Aorta (tissue), 5 donors: ENCODE measurements at regions not wholly inside any gene's neighbourhood (a gene's known extent, or its start where the extent isn't known, plus 50 kb on each side); places are given as distances from the start of the nearest gene placed in this dataset.
A peak's percentile ranks its signal among the peaks of the same experiment; 100 is the strongest.

Experiments
- ATAC-seq: fragments of 200-7000 bp; cut with Tn5 transposase; one replicate; pipeline ENCODE4 v1.9.1; 2022; ENCODE audit warnings: moderate library complexity; ENCODE audit not compliant: low FRiP score
- DNase-seq, 2 donors: peaks; one replicate each; pipeline ENCODE4 v3.0.0-alpha.2; 2020
- H3K27ac ChIP-seq, 2 donors: one replicate each; pipeline ENCODE4 v1.5.1; 2013; ENCODE audit warnings: low read length in 2 of 2, mild to moderate bottlenecking in 2 of 2, moderate library complexity in 2 of 2, control low read depth in 1 of 2, inconsistent platforms in 1 of 2, low read depth in 1 of 2
- H3K27me3 ChIP-seq, 2 donors: one replicate each; pipeline ENCODE4 v1.6.1; 2013; ENCODE audit warnings: control low read depth in 1 of 2, low read length in 1 of 2, mild to moderate bottlenecking in 1 of 2, moderate library complexity in 1 of 2; ENCODE audit not compliant: insufficient read depth in 2 of 2, control insufficient read depth in 1 of 2
- H3K36me3 ChIP-seq, 2 donors: one replicate each; pipeline ENCODE4 v1.6.1; 2013; ENCODE audit warnings: control low read depth in 1 of 2, low read length in 1 of 2, mild to moderate bottlenecking in 1 of 2; ENCODE audit not compliant: insufficient read depth in 2 of 2, control insufficient read depth in 1 of 2
- H3K4me1 ChIP-seq, 2 donors: one replicate each; pipeline ENCODE4 v1.6.1; 2013; ENCODE audit warnings: low read length in 2 of 2, control low read depth in 1 of 2, mild to moderate bottlenecking in 1 of 2, moderate library complexity in 1 of 2; ENCODE audit not compliant: insufficient read depth in 2 of 2, control insufficient read depth in 1 of 2
- H3K4me3 ChIP-seq, 2 donors: one replicate each; pipeline ENCODE4 v1.5.1; 2013; ENCODE audit warnings: low read length in 2 of 2, control low read depth in 1 of 2, mild to moderate bottlenecking in 1 of 2
- H3K9me3 ChIP-seq: one replicate; pipeline ENCODE4 v1.6.1; 2013; ENCODE audit warnings: mild to moderate bottlenecking, low read length; ENCODE audit not compliant: control insufficient read depth
- WGBS, 2 donors: extraction: QIAGEN DNeasy Blood & Tissue Kit; methylation state at CpG; one replicate each; pipeline ENCODE4 v1.1.7; 2013; 5-methylcytosine and 5-hydroxymethylcytosine counted together
- intact Hi-C, 2 donors: fragments of 100-400 bp; cut with DNase I; formaldehyde crosslinking; loops; one replicate each; pipeline versions ENCODE4 v1.14.2 to v1.15.0; 2022
- donor health status: healthy with polysubstance abuse.
- donor health status: Bipolar disorder and iron deficiency.
- donor health status: DM: no; HTN: no; CAD: no.
- donor health status: DM: no; HTN: no; CAD: no.
- donor health status: DM: yes; HTN: yes; CAD: no.

DNA sequence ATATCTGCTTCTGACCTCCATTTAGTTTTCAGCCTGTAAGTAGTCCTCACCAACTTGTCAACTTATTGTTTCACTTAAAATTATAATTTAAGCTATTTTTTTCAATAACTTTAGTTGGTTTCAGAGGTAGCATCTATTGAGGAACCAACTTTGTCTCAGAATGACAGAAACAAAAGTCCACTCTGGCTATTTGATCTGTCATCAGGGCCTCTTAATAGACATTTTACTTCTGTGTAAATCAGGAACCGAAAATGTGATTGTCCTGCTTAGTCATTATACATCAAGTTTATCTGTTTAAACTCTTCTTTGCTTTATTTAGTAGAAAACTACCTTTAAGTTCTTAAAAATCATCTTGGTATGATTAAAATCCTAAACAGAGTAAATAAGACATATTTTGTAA, 820.8 kb upstream of the EDIL3 start:
- no peaks in the 10 kb centered on the region for H3K4me1 ChIP-seq
- no peaks in the 10 kb centered on the region for H3K9me3 ChIP-seq
- no peak for ATAC-seq
- H3K27ac ChIP-seq, result no peak overlapping the region
- no peak for DNase-seq
- no peaks in the 10 kb centered on the region for H3K27me3 ChIP-seq
- H3K36me3 ChIP-seq, result no peaks in the 10 kb centered on the region
- intact Hi-C loops, result no loop called here
- 74 to 77% methylated on average over 1 of the region's 1 CpG for WGBS, 2 donors
- H3K4me3 ChIP-seq, result no peak overlapping the region

DNA sequence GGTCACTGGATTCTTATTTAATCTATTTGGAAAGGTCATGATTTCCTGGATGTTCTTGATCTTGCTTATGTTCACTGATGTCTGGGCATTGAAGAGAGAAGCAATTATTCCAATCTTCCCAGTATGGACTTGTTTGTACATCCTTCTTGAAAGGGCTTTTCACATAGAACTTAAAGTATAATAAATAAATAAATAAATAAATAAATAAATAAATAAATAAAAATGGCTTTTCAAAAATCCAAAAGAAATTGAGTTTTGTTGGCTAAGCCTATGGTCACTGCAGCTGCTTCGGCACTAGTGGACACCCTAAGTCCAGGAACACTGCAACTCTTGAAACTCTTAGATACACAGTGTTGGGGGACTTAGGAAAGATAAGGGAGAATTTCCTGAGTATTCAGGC, 840.7 kb upstream of the EDIL3 start:
- WGBS, 2 donors, result 91 to 97% methylated on average over 1 of the region's 1 CpG
- ATAC-seq (no peak), DNase-seq (no peak)
- no peaks in the 10 kb centered on the region for H3K4me1 ChIP-seq
- no peaks in the 10 kb centered on the region for H3K27me3 ChIP-seq
- intact Hi-C loops, result no loop called here
- no peaks in the 10 kb centered on the region for H3K9me3 ChIP-seq
- H3K27ac ChIP-seq, result no peak overlapping the region
- no peak overlapping the region for H3K4me3 ChIP-seq
- no peaks in the 10 kb centered on the region for H3K36me3 ChIP-seq

DNA sequence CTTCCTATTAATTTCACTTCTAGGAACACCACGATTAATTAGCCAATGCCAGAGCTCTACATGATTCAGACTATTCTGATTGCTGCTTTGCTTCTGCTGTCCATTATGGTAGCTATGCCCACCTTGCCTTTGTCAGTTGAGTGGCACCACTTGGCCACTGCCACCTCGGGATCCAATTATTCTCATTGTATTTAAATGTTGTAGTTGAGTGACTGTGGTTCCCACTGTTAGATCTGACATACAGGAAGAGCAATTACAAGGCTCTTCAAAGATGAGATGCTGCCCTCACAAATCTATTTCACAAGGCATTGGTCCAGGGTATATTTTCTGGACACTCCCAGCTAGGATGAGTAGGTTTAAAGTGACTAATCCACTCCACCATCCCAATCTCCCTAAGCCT, 864.5 kb upstream of the EDIL3 start:
- DNase-seq (no peak), ATAC-seq (no peak)
- no peaks in the 10 kb centered on the region for H3K27me3 ChIP-seq
- no peaks in the 10 kb centered on the region for H3K4me1 ChIP-seq
- peaks cover 6% of the 10 kb centered on the region for H3K9me3 ChIP-seq
- no peaks in the 10 kb centered on the region for H3K36me3 ChIP-seq
- H3K27ac ChIP-seq, result no peak overlapping the region
- intact Hi-C loops, result no loop called here
- H3K4me3 ChIP-seq, result no peak overlapping the region
- WGBS, 2 donors, result 78% methylated on average over 2 of the region's 2 CpGs

DNA sequence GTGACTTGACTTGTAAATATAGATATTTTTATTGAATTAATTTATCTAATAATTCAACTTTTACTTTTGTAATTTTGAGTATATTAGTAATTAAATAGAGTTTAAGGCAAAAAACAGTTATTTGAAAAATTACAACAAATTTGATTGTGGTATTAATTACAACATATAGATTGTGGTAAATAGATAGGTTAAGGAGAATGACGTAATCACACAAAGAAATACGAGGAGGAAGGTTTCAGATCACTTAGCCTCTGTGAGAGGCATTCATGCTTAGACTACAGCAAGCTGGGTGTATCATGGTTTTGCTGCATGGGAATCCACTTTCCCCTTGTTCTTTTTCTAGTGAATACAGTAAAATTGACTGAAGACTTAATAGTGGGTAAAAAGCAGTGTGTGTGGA, 878.4 kb upstream of the EDIL3 start:
- DNase-seq (no peak), ATAC-seq (no peak)
- Histone ChIP-seq H3K36me3 (no peaks in the 10 kb centered on the region), H3K4me3 (no peak overlapping the region), H3K4me1 (no peaks in the 10 kb centered on the region), H3K27ac (no peak overlapping the region), H3K27me3 (no peaks in the 10 kb centered on the region), H3K9me3 (no peaks in the 10 kb centered on the region)
- 69 to 75% methylated on average over 2 of the region's 2 CpGs for WGBS, 2 donors
- intact Hi-C loops, result no loop called here

DNA sequence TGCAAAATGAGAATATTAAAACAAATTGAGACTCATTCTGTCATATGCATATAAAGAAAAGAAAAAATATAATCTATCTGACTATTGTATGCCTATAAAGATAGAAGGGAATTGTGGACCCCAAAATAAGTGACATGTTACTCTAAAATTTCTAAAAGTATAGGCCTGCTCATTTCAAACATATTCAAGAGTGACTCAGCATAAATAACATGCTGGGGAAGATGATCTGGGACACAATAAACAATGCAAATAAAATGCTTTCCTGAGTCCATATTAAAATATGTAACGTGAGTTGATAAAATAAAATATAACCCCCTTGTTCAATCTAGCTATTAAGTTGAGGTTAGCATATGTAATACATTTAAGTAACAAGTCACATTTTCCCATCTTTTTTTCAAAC, 882.0 kb upstream of the EDIL3 start:
- no peak for DNase-seq
- no peak overlapping the region for H3K4me3 ChIP-seq
- no peak overlapping the region for H3K27ac ChIP-seq
- no peaks in the 10 kb centered on the region for H3K36me3 ChIP-seq
- ATAC-seq, result no peak
- H3K4me1 ChIP-seq, result no peaks in the 10 kb centered on the region
- H3K9me3 ChIP-seq, result no peaks in the 10 kb centered on the region
- intact Hi-C loops, result no loop called here
- 94 to 100% methylated on average over 1 of the region's 1 CpG for WGBS, 2 donors
- H3K27me3 ChIP-seq, result no peaks in the 10 kb centered on the region

DNA sequence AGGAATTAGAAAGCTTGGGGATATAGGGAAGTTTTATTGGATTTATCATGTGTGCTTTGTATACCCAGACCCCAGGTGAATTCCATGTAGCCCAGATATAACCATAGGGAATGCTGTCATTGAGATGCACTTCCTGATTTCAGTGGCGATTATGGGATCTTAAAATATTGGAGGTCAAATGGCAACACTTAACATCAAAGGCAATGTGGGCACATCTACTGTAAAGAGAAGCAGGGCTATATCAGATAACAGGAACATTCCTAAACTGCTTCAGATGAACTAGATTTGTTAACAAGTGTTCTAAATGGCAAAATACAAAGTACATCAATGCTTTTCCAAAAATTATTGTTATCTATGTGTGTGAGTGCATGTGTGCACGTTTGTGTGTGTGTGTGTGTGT, 883.5 kb upstream of the EDIL3 start:
- intact Hi-C loops, result no loop called here
- Histone ChIP-seq H3K4me1 (no peaks in the 10 kb centered on the region), H3K27me3 (no peaks in the 10 kb centered on the region), H3K27ac (no peak overlapping the region), H3K4me3 (no peak overlapping the region), H3K36me3 (no peaks in the 10 kb centered on the region), H3K9me3 (no peaks in the 10 kb centered on the region)
- WGBS, 2 donors, result 48 to 61% methylated on average over 2 of the region's 2 CpGs
- ATAC-seq (no peak), DNase-seq (no peak)

DNA sequence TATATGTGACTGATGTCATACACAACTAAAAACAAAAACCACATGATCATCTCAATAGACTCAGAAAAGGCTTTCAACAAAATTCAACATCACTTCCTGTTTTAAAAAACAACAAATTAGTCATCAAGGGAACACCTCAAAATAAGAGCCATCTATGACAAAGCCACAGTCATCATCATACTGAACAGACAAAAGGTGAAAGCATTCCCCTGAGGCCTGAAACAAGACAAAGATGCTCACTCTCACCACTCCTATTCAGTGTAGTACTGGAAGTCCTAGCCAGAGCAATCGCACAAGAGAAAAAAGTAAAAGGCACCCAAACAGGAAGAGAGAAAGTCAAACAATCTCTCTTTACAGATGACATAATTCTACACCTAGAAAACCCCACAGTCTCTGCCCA, 893.5 kb upstream of the EDIL3 start:
- Histone ChIP-seq H3K4me1 (no peaks in the 10 kb centered on the region), H3K27me3 (no peaks in the 10 kb centered on the region), H3K27ac (no peak overlapping the region), H3K9me3 (peaks cover 2% of the 10 kb centered on the region), H3K36me3 (no peaks in the 10 kb centered on the region), H3K4me3 (no peak overlapping the region)
- no peak for ATAC-seq
- DNase-seq, result no peak
- WGBS, 2 donors, result 78 to 83% methylated on average over 1 of the region's 1 CpG
- intact Hi-C loops, result no loop called here

DNA sequence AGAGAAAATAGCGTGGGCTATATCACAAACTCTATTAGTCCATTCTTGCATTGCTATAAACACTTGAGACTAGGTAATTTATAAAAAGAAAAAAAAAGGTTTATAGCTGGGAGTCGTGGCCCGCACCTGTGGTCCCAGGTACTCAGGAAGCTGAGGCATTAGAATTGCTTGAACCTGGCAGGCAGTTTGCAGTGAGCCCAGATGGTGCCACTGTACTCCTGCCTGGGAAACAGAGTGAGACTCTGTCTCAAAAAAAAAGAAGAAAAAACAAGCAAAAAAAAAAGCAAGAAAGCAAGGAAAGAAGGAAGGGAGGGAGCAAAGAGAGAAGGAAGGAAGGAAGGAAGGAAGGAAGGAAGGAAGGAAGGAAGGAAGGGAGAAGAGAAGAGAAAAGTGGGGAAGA, 904.2 kb upstream of the EDIL3 start:
- Histone ChIP-seq H3K27me3 (no peaks in the 10 kb centered on the region), H3K9me3 (no peaks in the 10 kb centered on the region), H3K4me1 (no peaks in the 10 kb centered on the region), H3K4me3 (no peak overlapping the region), H3K27ac (no peak overlapping the region), H3K36me3 (no peaks in the 10 kb centered on the region)
- 91% methylated on average over 3 of the region's 3 CpGs for WGBS, 2 donors
- intact Hi-C loops, result no loop called here
- DNase-seq (no peak), ATAC-seq (no peak)

DNA sequence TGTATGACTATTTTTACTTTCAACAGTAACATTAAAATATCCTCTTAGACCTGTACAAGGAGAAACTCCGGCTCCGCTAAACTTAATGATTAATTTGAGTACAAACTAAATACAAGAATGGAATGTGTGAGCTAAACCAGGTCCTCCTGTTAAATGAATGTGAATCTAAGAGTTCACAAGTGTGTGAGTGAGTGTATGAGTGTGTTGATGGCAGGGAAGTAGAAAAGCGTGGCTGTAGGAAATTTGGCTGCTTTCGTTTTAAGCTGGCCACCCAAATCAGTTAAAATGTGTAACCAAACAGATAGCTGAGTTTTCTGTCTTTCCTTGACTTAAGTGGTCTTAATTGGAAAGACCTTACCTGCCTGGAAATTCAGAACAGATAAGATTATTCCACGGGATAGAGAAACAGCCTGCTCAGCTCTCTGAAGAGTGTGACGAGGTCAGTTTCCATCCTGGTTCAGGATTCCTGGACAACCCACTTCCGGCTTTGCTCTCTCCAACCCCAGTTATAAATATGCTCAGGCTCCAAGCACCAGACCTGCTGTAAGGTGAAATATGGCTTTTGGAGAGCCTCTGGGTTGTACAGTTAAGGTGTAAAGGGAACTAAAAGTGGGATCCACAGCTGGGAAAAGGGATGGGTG, 908.6 kb upstream of the EDIL3 start:
- peak overlapping the region; percentile 56 to 60 for H3K4me3 ChIP-seq
- intact Hi-C loops, result no loop called here
- no peaks in the 10 kb centered on the region for H3K4me1 ChIP-seq
- H3K27ac ChIP-seq, result no peak overlapping the region
- no peaks in the 10 kb centered on the region for H3K27me3 ChIP-seq
- 9 to 10% methylated on average over 7 of the region's 7 CpGs for WGBS, 2 donors
- no peaks in the 10 kb centered on the region for H3K36me3 ChIP-seq
- DNase-seq (no peak), ATAC-seq (no peak)
- no peaks in the 10 kb centered on the region for H3K9me3 ChIP-seq
